IMR-90 (cell line): ENCODE measurements at regions not wholly inside any gene's neighbourhood (a gene's known extent, or its start where the extent isn't known, plus 50 kb on each side); places are given as distances from the start of the nearest gene placed in this dataset.

Experiments
- ATAC-seq: fragments of 200-7000 bp; cut with Tn5 transposase; 2 replicates; pipeline ENCODE4 v1.9.1; 2020; ENCODE audit warnings: low read depth, mild to moderate bottlenecking, moderate library complexity
- BruUV-seq: library from RNA; stranded (reverse); fragments of 400-500 nt; replicated peaks from 2 replicates; lab custom pipeline; 2021; lab: Mats Ljungman, UMichigan
- CTCF ChIA-PET: fragments of 300-600 bp; formaldehyde crosslinking; extraction: SDS; loops from one replicate; lab custom pipeline; 2021; ENCODE audit warnings: antibody characterized with exemption; lab: Yijun Ruan, JAX
- POLR2A ChIA-PET: fragments of 300-600 bp; sonication (Branson Sonifier 250); formaldehyde crosslinking; loops from one replicate; lab custom pipeline; 2022; ENCODE audit warnings: antibody characterized with exemption; ENCODE audit not compliant: unreplicated experiment; lab: Charles Lee
- DNase-seq: peaks from one replicate; pipeline ENCODE4 v3.0.0; 2013
- H2AFZ ChIP-seq: replicated peaks from 2 replicates; pipeline ENCODE3; 2013; ENCODE audit warnings: low read length, mild to moderate bottlenecking; ENCODE audit not compliant: poor library complexity
- H2AK5ac ChIP-seq: 2 replicates; pipeline ENCODE4 v1.6.1; 2013; ENCODE audit warnings: low read depth, low read length, inconsistent platforms
- H2AK9ac ChIP-seq: replicated peaks from 2 replicates; pipeline ENCODE3; 2013; ENCODE audit warnings: mild to moderate bottlenecking, low read depth, low read length, moderate library complexity; ENCODE audit not compliant: poor library complexity
- H2BK120ac ChIP-seq: 2 replicates; pipeline ENCODE4 v1.6.1; 2013; ENCODE audit warnings: low read depth, low read length, inconsistent platforms
- H2BK15ac ChIP-seq: 3 replicates; pipeline ENCODE4 v1.6.1; 2013; ENCODE audit warnings: low read depth, low read length, inconsistent platforms
- H2BK20ac ChIP-seq: 2 replicates; pipeline ENCODE4 v1.6.1; 2013; ENCODE audit warnings: low read depth, mild to moderate bottlenecking, inconsistent platforms, low read length, moderate library complexity
- H2BK5ac ChIP-seq: 2 replicates; pipeline ENCODE4 v1.6.1; 2013; ENCODE audit warnings: mild to moderate bottlenecking, low read depth, low read length, inconsistent platforms; ENCODE audit not compliant: poor library complexity, severe bottlenecking
- H3K14ac ChIP-seq: replicated peaks from 2 replicates; pipeline ENCODE4 v1.6.1; 2013; ENCODE audit warnings: low read depth, low read length, inconsistent platforms
- H3K18ac ChIP-seq: 2 replicates; pipeline ENCODE4 v1.6.1; 2013; ENCODE audit warnings: low read depth, low read length, control low read depth
- H3K23ac ChIP-seq: 2 replicates; pipeline ENCODE4 v1.6.1; 2013; ENCODE audit warnings: low read depth, low read length, inconsistent platforms
- H3K27ac ChIP-seq: 2 replicates; pipeline ENCODE4 v1.5.1; 2013; ENCODE audit warnings: mild to moderate bottlenecking, control low read depth, low read length; ENCODE audit not compliant: insufficient read depth
- H3K27me3 ChIP-seq: 2 replicates; pipeline ENCODE4 v1.6.1; 2013; ENCODE audit warnings: low read length; ENCODE audit not compliant: control insufficient read depth, insufficient read depth
- H3K36me3 ChIP-seq: 2 replicates; pipeline ENCODE4 v1.6.1; 2013; ENCODE audit warnings: low read length, mixed read lengths; ENCODE audit not compliant: control insufficient read depth, insufficient read depth
- H3K4ac ChIP-seq: 2 replicates; pipeline ENCODE4 v1.6.1; 2013; ENCODE audit warnings: low read depth, low read length, inconsistent platforms
- H3K4me1 ChIP-seq: 2 replicates; pipeline ENCODE4 v1.6.1; 2013; ENCODE audit warnings: low read length, mixed read lengths; ENCODE audit not compliant: control insufficient read depth, insufficient read depth
- H3K4me2 ChIP-seq: 2 replicates; pipeline ENCODE4 v1.6.1; 2013; ENCODE audit warnings: low read depth, mild to moderate bottlenecking, control low read depth, low read length, moderate library complexity
- H3K4me3 ChIP-seq: 2 replicates; pipeline ENCODE4 v1.5.1; 2013; ENCODE audit warnings: low read depth, mild to moderate bottlenecking, control low read depth, low read length, moderate library complexity; ENCODE audit not compliant: insufficient read depth
- H3K56ac ChIP-seq: 2 replicates; pipeline ENCODE4 v1.6.1; 2013; ENCODE audit warnings: low read length, inconsistent platforms; ENCODE audit not compliant: insufficient read depth; ENCODE audit errors: extremely low read depth
- H3K79me1 ChIP-seq, 2 experiments: 2 replicates each; pipeline ENCODE4 v1.6.1; 2013; ENCODE audit warnings: low read length in 2 of 2, inconsistent platforms in 1 of 2, low read depth in 1 of 2
- H3K9ac ChIP-seq: 2 replicates; pipeline ENCODE4 v1.6.1; 2013; ENCODE audit warnings: low read depth, low read length, control low read depth
- H3K9me1 ChIP-seq: 2 replicates; pipeline ENCODE4 v1.6.1; 2013; ENCODE audit warnings: low read length, inconsistent platforms; ENCODE audit not compliant: insufficient read depth
- H3K9me3 ChIP-seq: 2 replicates; pipeline ENCODE4 v1.6.1; 2013; ENCODE audit warnings: low read length; ENCODE audit not compliant: control insufficient read depth, insufficient read depth
- H4K20me1 ChIP-seq: 2 replicates; pipeline ENCODE4 v1.6.1; 2013; ENCODE audit warnings: low read length, inconsistent platforms; ENCODE audit not compliant: insufficient read depth
- H4K5ac ChIP-seq: 2 replicates; pipeline ENCODE4 v1.6.1; 2013; ENCODE audit warnings: mild to moderate bottlenecking, low read depth, low read length, control low read depth
- H4K8ac ChIP-seq, 2 experiments: 2 replicates each; pipeline ENCODE4 v1.6.1; 2013; ENCODE audit warnings: low read depth in 2 of 2, low read length in 2 of 2, control low read depth in 1 of 2, inconsistent platforms in 1 of 2
- H4K91ac ChIP-seq: 2 replicates; pipeline ENCODE4 v1.6.1; 2013; ENCODE audit warnings: low read depth, low read length, inconsistent platforms; ENCODE audit not compliant: insufficient read depth
- NFE2L2 ChIP-seq: fragments of 150-350 bp; IDR thresholded peaks from 2 replicates; pipeline ENCODE4 v1.6.1; 2016; ENCODE audit warnings: low read depth, mild to moderate bottlenecking, low read length
- WGBS, 2 experiments: methylation state at CpG; one replicate each; pipeline versions ENCODE4 v1.1.5 to v1.1.7; 2013; ENCODE audit warnings: missing lambda C conversion rate in 2 of 2; ENCODE audit not compliant: insufficient read length in 1 of 2; ENCODE audit errors: extremely low coverage in 2 of 2; 5-methylcytosine and 5-hydroxymethylcytosine counted together
- dilution Hi-C: fragments of 300-500 bp; cut with HindIII; formaldehyde crosslinking; loops from one replicate; pipeline ENCODE4 v1.14.3; 2018; ENCODE audit warnings: low sequenced_read_pairs; ENCODE audit not compliant: unreplicated experiment
- in situ Hi-C: fragments of 300-500 bp; cut with MboI; formaldehyde crosslinking; loops from 3 replicates; pipeline ENCODE4 v1.14.3; 2019; ENCODE audit warnings: low sequenced_read_pairs, inconsistent platforms, mixed read lengths
- intact Hi-C: fragments of 100-400 bp; cut with micrococcal nuclease; formaldehyde crosslinking; loops from 2 replicates; pipeline ENCODE4 v1.10.0; 2022

- no peaks in the 10 kb centered on the region for H3K36me3 ChIP-seq
- CTCF ChIA-PET, result interaction anchor here (0.6 kb wide), 1 partner anchor 23 kb away, joined by 3 read pairs; no protein-coding TSS in a partner anchor
- dilution Hi-C loops, result no loop called here
- H2BK20ac ChIP-seq, result peak overlapping the region; percentile 31; the same call in 1 of the 2 replicates
- H3K4me3 ChIP-seq, result no peak overlapping the region
- peak overlapping the region; percentile 70; the same call in 1 of the 2 replicates for H3K18ac ChIP-seq
- H2AFZ ChIP-seq, result no peak overlapping the region
- in situ Hi-C loops, result no loop called here
- no peaks in the 10 kb centered on the region for H3K79me1 ChIP-seq
- no peaks in the 10 kb centered on the region for H3K27me3 ChIP-seq
- BruUV-seq, result no TSS peak
- TF ChIP-seq NFE2L2, result no peak
- peaks cover under 1% of the 10 kb centered on the region; the same call in 1 of the 2 replicates for H3K9me3 ChIP-seq
- peak; percentile 63 for DNase-seq
- H4K91ac ChIP-seq, result no peak overlapping the region; the same call in 1 of the 2 replicates
- WGBS, 2 experiments, result no CpG with 5 or more reads among the region's 2 CpGs
- peaks cover 2% of the 10 kb centered on the region; the same call in 1 of the 2 replicates for H3K4me1 ChIP-seq
- H3K23ac ChIP-seq, result no peak overlapping the region
- H3K27ac ChIP-seq, result no peak overlapping the region
- no peak overlapping the region for H2BK120ac ChIP-seq
- intact Hi-C loops, result no loop called here
- POLR2A ChIA-PET, result no interaction called here
- no peaks in the 10 kb centered on the region for H4K20me1 ChIP-seq
- H2BK15ac ChIP-seq, result 0 out of 3 replicates have a peak overlapping the region, but pooled peaks have one; percentile 56
- H3K14ac ChIP-seq, result no peak overlapping the region
- no peak overlapping the region for H2BK5ac ChIP-seq
- H3K56ac ChIP-seq, result no peak overlapping the region
- H3K4ac ChIP-seq, result no peak overlapping the region
- peak overlapping the region; percentile 71; the same call in 1 of the 2 replicates for H4K5ac ChIP-seq
- ATAC-seq, result peak; percentile 77
- no peak overlapping the region for H3K4me2 ChIP-seq
- no peak overlapping the region for H2AK9ac ChIP-seq
- no peaks in the 10 kb centered on the region for H3K9me1 ChIP-seq
- no peak overlapping the region for H3K9ac ChIP-seq
- no peak overlapping the region for H2AK5ac ChIP-seq
- H4K8ac ChIP-seq, result no peak overlapping the region
Measured at GRCh38 chr6:100209323-100210136, 215.5 kb upstream of the MCHR2 start.
